HG03095 (cell line): ENCODE measurements at regions not wholly inside any gene's neighbourhood (a gene's known extent, or its start where the extent isn't known, plus 50 kb on each side); places are given as distances from the start of the nearest gene placed in this dataset.
"Not testable (repeated sequence)": the region's sequence is repeated elsewhere in the genome, so short reads cannot be mapped to it uniquely, and the experiment has no call there.

Experiments
- ATAC-seq: cut with Tn5 transposase; IDR thresholded peaks from one replicate; pipeline ENCODE4 v1.9.1; 2021; ENCODE audit warnings: moderate library complexity; ENCODE audit not compliant: unreplicated experiment

GRCh38 chr5:93682471-93683404 lies 58.7 kb downstream of the POU5F2 start:
- not testable (repeated sequence) for ATAC-seq

GRCh38 chr5:93681432-93681831 lies 60.0 kb downstream of the POU5F2 start:
- no peak for ATAC-seq

GRCh38 chr5:93677359-93677891 lies 64.0 kb downstream of the POU5F2 start:
- no peak for ATAC-seq

- no peak for ATAC-seq
Measured at GRCh38 chr5:93676704-93677103, 64.7 kb downstream of the POU5F2 start.

- peak; percentile 48 for ATAC-seq
Measured at GRCh38 chr5:93675460-93676450, 65.6 kb downstream of the POU5F2 start.

- ATAC-seq: peak; percentile 30
Measured at GRCh38 chr5:93674866-93675459, 66.4 kb downstream of the POU5F2 start.

- ATAC-seq: no peak
Measured at GRCh38 chr5:93674138-93674537, 67.3 kb downstream of the POU5F2 start.

- ATAC-seq: no peak
Measured at GRCh38 chr5:93673316-93673954, 68.0 kb downstream of the POU5F2 start.

- ATAC-seq: no peak
Measured at GRCh38 chr5:93665648-93666047, 75.8 kb downstream of the POU5F2 start.

- no peak for ATAC-seq
Measured at GRCh38 chr5:93660677-93661076, 77.7 kb downstream of the NR2F1 start.

- no peak for ATAC-seq
Measured at GRCh38 chr5:93658044-93658443, 75.0 kb downstream of the NR2F1 start.

GRCh38 chr5:93654676-93655075 lies 71.7 kb downstream of the NR2F1 start:
- no peak for ATAC-seq

GRCh38 chr5:93653716-93654115 lies 70.7 kb downstream of the NR2F1 start:
- no peak for ATAC-seq

- ATAC-seq: no peak
Measured at GRCh38 chr5:93649234-93649900, 66.3 kb downstream of the NR2F1 start.

- ATAC-seq: no peak
Measured at GRCh38 chr5:93644760-93645159, 61.7 kb downstream of the NR2F1 start.
